SK-N-SH (cell line): ENCODE measurements at regions not wholly inside any gene's neighbourhood (a gene's known extent, or its start where the extent isn't known, plus 50 kb on each side); places are given as distances from the start of the nearest gene placed in this dataset.

Experiments used
- CTCF ChIP-seq: fragments of 200-600 bp; sonication (generic); IDR thresholded peaks from 2 replicates; pipeline ENCODE4 v1.6.1; 2017; ENCODE audit warnings: antibody characterized with exemption, mild to moderate bottlenecking, moderate library complexity
- EP300 ChIP-seq, 2 experiments: IDR thresholded peaks; 2 replicates each; pipeline versions ENCODE4 v1.4.0 to v1.6.1; 2012; ENCODE audit warnings: borderline replicate concordance in 1 of 2, low read depth in 1 of 2, low read length in 1 of 2
- EZH2phosphoT487 ChIP-seq: fragments of 200-600 bp; sonication (generic); IDR thresholded peaks from 2 replicates; pipeline ENCODE4 v1.6.1; 2017; ENCODE audit warnings: low read depth, mixed run types, mild to moderate bottlenecking, antibody characterized with exemption, moderate library complexity, borderline replicate concordance
- GATA2 ChIP-seq: sonication (generic); formaldehyde crosslinking; IDR thresholded peaks from 2 replicates; pipeline ENCODE4 v1.5.0; 2020; ENCODE audit warnings: mild to moderate bottlenecking, missing genetic modification reagents
- POLR2AphosphoS5 ChIP-seq: IDR thresholded peaks from 2 replicates; pipeline ENCODE4 v1.6.1; 2012; ENCODE audit warnings: low read depth, low read length
- RAD21 ChIP-seq: IDR thresholded peaks from 2 replicates; pipeline ENCODE4 v1.6.1; 2012; ENCODE audit warnings: mild to moderate bottlenecking, low read length
- REST ChIP-seq: IDR thresholded peaks from 2 replicates; pipeline ENCODE4 v1.6.1; 2012; ENCODE audit warnings: mild to moderate bottlenecking, low read depth, low read length, moderate library complexity
- RFX5 ChIP-seq: IDR thresholded peaks from 2 replicates; pipeline ENCODE4 v1.6.1; 2012; ENCODE audit warnings: mild to moderate bottlenecking, improper control_type of control experiment, low read length
- USF1 ChIP-seq: IDR thresholded peaks from 2 replicates; pipeline ENCODE4 v1.4.0; 2012; ENCODE audit warnings: low read depth, borderline replicate concordance
- TF ChIP-seq, protein P1 (sequence below): IDR thresholded peaks from 2 replicates; pipeline ENCODE4 v1.4.0; 2012; ENCODE audit warnings: low read depth
- TF ChIP-seq, protein P2 (sequence below): IDR thresholded peaks from 2 replicates; pipeline ENCODE4; 2012

GRCh38 chr3:124362455-124362854 lies 367.8 kb upstream of the UMPS start:
- TF ChIP-seq, protein P1, sequence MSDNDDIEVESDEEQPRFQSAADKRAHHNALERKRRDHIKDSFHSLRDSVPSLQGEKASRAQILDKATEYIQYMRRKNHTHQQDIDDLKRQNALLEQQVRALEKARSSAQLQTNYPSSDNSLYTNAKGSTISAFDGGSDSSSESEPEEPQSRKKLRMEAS: no peak
- TF ChIP-seq CTCF (no peak), USF1 (no peak), REST (no peak), EZH2phosphoT487 (no peak), POLR2AphosphoS5 (no peak), GATA2 (CRISPR knock-in tag) (no peak), EP300 (IDR thresholded peaks at IDR 0.05; ENCODE audit: borderline replicate concordance in 1 of 2, low read depth in 1 of 2, low read length in 1 of 2) (no peak), RFX5 (no peak), RAD21 (no peak)
- TF ChIP-seq, protein P2, sequence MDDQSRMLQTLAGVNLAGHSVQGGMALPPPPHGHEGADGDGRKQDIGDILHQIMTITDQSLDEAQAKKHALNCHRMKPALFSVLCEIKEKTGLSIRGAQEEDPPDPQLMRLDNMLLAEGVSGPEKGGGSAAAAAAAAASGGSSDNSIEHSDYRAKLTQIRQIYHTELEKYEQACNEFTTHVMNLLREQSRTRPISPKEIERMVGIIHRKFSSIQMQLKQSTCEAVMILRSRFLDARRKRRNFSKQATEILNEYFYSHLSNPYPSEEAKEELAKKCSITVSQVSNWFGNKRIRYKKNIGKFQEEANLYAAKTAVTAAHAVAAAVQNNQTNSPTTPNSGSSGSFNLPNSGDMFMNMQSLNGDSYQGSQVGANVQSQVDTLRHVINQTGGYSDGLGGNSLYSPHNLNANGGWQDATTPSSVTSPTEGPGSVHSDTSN: no peak
